ENCODE measurements at regions not wholly inside any gene's neighbourhood (a gene's known extent, or its start where the extent isn't known, plus 50 kb on each side); places are given as distances from the start of the nearest gene placed in this dataset.

DNA sequence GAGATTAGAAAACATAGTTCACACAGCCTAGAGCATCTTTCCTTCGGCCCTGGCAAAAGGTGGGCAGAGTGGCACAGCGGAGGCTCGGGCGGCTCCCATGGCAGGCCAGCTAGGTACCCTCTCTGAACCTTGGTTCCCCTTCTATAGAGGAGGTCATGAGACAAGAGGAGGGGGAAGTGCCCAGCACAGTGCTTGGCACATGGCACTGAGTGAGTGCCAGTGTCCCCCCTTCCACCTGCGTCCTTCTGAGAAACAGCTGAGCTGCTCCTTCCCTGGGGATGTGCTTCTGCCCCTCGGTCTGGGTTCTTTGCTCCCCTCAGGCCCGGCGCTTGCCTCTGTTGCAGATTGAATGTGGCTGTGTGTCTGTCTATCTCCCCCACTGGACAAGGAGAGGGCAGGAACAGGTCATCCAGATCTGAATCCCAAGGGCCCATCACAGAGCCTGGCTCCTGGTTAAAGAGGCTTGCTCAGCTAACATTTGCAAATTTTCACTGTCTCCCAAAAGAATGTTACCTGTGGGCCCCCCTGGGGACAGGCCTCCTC, 165.6 kb downstream of the USP12 start:
- Histone ChIP-seq H3K27me3 (ENCODE audit: insufficient read depth, poor library complexity, severe bottlenecking) (peaks cover 23% of the 10 kb centered on the region), H3K4me3 (replicated peaks; ENCODE audit: insufficient read depth, low read length) (no peak overlapping the region), H3K27ac (replicated peaks) (no peak overlapping the region)
- TF ChIP-seq, protein P1, sequence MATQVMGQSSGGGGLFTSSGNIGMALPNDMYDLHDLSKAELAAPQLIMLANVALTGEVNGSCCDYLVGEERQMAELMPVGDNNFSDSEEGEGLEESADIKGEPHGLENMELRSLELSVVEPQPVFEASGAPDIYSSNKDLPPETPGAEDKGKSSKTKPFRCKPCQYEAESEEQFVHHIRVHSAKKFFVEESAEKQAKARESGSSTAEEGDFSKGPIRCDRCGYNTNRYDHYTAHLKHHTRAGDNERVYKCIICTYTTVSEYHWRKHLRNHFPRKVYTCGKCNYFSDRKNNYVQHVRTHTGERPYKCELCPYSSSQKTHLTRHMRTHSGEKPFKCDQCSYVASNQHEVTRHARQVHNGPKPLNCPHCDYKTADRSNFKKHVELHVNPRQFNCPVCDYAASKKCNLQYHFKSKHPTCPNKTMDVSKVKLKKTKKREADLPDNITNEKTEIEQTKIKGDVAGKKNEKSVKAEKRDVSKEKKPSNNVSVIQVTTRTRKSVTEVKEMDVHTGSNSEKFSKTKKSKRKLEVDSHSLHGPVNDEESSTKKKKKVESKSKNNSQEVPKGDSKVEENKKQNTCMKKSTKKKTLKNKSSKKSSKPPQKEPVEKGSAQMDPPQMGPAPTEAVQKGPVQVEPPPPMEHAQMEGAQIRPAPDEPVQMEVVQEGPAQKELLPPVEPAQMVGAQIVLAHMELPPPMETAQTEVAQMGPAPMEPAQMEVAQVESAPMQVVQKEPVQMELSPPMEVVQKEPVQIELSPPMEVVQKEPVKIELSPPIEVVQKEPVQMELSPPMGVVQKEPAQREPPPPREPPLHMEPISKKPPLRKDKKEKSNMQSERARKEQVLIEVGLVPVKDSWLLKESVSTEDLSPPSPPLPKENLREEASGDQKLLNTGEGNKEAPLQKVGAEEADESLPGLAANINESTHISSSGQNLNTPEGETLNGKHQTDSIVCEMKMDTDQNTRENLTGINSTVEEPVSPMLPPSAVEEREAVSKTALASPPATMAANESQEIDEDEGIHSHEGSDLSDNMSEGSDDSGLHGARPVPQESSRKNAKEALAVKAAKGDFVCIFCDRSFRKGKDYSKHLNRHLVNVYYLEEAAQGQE (IDR thresholded peaks at IDR 0.05; ENCODE audit: insufficient replicate concordance, low read depth), result no peak
- TF ChIP-seq, protein P2, sequence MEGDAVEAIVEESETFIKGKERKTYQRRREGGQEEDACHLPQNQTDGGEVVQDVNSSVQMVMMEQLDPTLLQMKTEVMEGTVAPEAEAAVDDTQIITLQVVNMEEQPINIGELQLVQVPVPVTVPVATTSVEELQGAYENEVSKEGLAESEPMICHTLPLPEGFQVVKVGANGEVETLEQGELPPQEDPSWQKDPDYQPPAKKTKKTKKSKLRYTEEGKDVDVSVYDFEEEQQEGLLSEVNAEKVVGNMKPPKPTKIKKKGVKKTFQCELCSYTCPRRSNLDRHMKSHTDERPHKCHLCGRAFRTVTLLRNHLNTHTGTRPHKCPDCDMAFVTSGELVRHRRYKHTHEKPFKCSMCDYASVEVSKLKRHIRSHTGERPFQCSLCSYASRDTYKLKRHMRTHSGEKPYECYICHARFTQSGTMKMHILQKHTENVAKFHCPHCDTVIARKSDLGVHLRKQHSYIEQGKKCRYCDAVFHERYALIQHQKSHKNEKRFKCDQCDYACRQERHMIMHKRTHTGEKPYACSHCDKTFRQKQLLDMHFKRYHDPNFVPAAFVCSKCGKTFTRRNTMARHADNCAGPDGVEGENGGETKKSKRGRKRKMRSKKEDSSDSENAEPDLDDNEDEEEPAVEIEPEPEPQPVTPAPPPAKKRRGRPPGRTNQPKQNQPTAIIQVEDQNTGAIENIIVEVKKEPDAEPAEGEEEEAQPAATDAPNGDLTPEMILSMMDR (IDR thresholded peaks at IDR 0.05; ENCODE audit: insufficient read depth, low read length), result no peak
- TF ChIP-seq SPI1 (IDR thresholded peaks at IDR 0.05; ENCODE audit: borderline replicate concordance, low read depth) (no peak), POLR2AphosphoS5 (IDR thresholded peaks at IDR 0.05; ENCODE audit: low read depth) (no peak)
- no peak for DNase-seq (ENCODE audit: low read depth in 1 of 2, low spot score in 1 of 2)

DNA sequence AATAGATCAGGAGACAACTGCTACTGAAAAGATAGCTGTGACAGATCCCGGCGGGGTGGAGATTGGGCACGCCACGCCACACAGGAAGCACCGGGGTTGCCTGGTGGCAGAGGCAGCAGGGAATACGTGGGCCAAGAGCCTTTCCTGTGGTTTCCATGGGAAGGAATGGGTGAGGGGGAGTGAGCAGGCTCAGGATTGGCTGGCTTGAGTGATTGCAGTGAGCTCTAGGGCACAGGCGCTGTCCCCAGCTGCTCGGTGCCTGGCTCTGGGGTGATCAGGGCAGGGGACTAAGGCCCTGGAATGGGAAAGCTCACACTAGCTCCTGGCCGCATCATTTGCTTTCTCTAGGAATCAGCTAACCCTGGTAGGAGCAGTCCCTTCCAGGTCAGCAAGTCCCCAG, 166.1 kb downstream of the USP12 start:
- Histone ChIP-seq H3K4me3 (replicated peaks; ENCODE audit: insufficient read depth, low read length) (no peak overlapping the region), H3K27ac (replicated peaks) (no peak overlapping the region), H3K27me3 (ENCODE audit: insufficient read depth, poor library complexity, severe bottlenecking) (peaks cover 23% of the 10 kb centered on the region)
- DNase-seq (ENCODE audit: low read depth in 1 of 2, low spot score in 1 of 2), result no peak
- TF ChIP-seq, protein P2 (IDR thresholded peaks at IDR 0.05; ENCODE audit: insufficient read depth, low read length), result no peak
- TF ChIP-seq, protein P1 (IDR thresholded peaks at IDR 0.05; ENCODE audit: insufficient replicate concordance, low read depth), result no peak
- TF ChIP-seq SPI1 (IDR thresholded peaks at IDR 0.05; ENCODE audit: borderline replicate concordance, low read depth) (no peak), POLR2AphosphoS5 (IDR thresholded peaks at IDR 0.05; ENCODE audit: low read depth) (no peak), GABPA (IDR thresholded peaks at IDR 0.05; ENCODE audit: low read depth) (no peak)

DNA sequence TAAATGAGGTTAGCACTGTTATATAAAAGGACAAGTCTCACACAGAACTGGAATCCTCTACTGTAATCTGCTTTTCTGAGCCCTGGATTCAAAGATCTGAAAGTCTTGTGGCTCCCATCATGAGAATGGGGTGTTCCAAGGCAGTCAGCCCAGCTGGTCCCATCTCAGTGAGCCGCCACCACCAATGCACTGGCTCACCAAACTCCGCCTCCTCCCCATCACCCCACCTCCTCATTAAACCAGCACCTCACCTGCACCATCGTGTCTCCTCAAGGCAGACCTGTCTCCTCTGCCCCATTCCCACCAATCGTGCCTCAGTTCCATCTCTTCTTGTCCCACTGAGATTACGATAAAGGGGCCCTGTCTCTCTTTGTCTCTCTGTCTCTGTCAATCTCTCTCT, 166.7 kb downstream of the USP12 start:
- H3K27me3 ChIP-seq (ENCODE audit: insufficient read depth, poor library complexity, severe bottlenecking), result peaks cover 25% of the 10 kb centered on the region
- no peak overlapping the region for H3K4me3 ChIP-seq (replicated peaks; ENCODE audit: insufficient read depth, low read length)
- H3K27ac ChIP-seq (replicated peaks), result no peak overlapping the region
- TF ChIP-seq, protein P2 (IDR thresholded peaks at IDR 0.05; ENCODE audit: insufficient read depth, low read length), result no peak
- no peak for TF ChIP-seq GABPA (IDR thresholded peaks at IDR 0.05; ENCODE audit: low read depth)
- TF ChIP-seq SPI1 (IDR thresholded peaks at IDR 0.05; ENCODE audit: borderline replicate concordance, low read depth), result no peak
- TF ChIP-seq POLR2AphosphoS5 (IDR thresholded peaks at IDR 0.05; ENCODE audit: low read depth), result no peak
- TF ChIP-seq, protein P1 (IDR thresholded peaks at IDR 0.05; ENCODE audit: insufficient replicate concordance, low read depth), result no peak
- DNase-seq (ENCODE audit: low read depth in 1 of 2, low spot score in 1 of 2), result no peak
